ENCODE measurements at regions not wholly inside any gene's neighbourhood (a gene's known extent, or its start where the extent isn't known, plus 50 kb on each side); places are given as distances from the start of the nearest gene placed in this dataset.

- Mint-ChIP-seq H3K36me3 (ENCODE audit: insufficient read depth) (no peaks in the 10 kb centered on the region), H3K4me3 (no peak overlapping the region), H3K27me3 (ENCODE audit: low read depth) (no peaks in the 10 kb centered on the region), H3K9me3 (peaks cover 11% of the 10 kb centered on the region), H3K4me1 (ENCODE audit: low read depth) (no peaks in the 10 kb centered on the region)
- DNase-seq: no peak
- ATAC-seq: no peak
Observed at GRCh38 chr20:12775041-12775440, 233.7 kb upstream of the SPTLC3 start.

DNA sequence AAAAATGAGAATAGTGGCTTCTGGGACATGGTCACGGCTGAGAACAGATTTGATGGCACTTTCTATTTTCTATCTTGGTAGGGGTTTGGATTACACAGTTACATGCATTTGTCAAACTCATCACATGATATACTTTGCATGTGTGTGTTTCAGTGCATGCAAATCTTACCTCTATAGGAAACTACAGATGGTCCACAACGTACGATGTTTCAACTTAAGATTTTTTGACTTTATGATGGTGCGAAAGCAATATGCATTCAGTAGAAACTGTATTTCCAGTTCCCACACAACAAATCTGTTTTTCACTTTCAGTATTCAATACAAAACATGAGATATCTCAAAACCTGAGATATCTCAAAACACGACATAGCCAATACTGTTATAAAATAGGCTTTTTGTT lies 231.8 kb upstream of the SPTLC3 start:
- no peak overlapping the region for H3K4me3 Mint-ChIP-seq
- no peaks in the 10 kb centered on the region for H3K27me3 Mint-ChIP-seq (ENCODE audit: low read depth)
- no peaks in the 10 kb centered on the region for H3K9me3 Mint-ChIP-seq
- DNase-seq: no peak
- no peaks in the 10 kb centered on the region for H3K4me1 Mint-ChIP-seq (ENCODE audit: low read depth)
- ATAC-seq: no peak
- H3K36me3 Mint-ChIP-seq (ENCODE audit: insufficient read depth): no peaks in the 10 kb centered on the region

GRCh38 chr20:12786276-12786675 lies 222.5 kb upstream of the SPTLC3 start:
- Mint-ChIP-seq H3K4me3 (no peak overlapping the region), H3K9me3 (peaks cover 10% of the 10 kb centered on the region), H3K27me3 (ENCODE audit: low read depth) (no peaks in the 10 kb centered on the region), H3K36me3 (ENCODE audit: insufficient read depth) (no peaks in the 10 kb centered on the region), H3K4me1 (ENCODE audit: low read depth) (no peaks in the 10 kb centered on the region)
- DNase-seq: no peak
- ATAC-seq: no peak

- ATAC-seq: no peak
- no peaks in the 10 kb centered on the region for H3K27me3 Mint-ChIP-seq (ENCODE audit: low read depth)
- no peaks in the 10 kb centered on the region for H3K36me3 Mint-ChIP-seq (ENCODE audit: insufficient read depth)
Observed at GRCh38 chr20:12788632-12789299, 220.0 kb upstream of the SPTLC3 start.

GRCh38 chr20:12790859-12791258 lies 217.9 kb upstream of the SPTLC3 start:
- Mint-ChIP-seq H3K9me3 (no peaks in the 10 kb centered on the region), H3K27me3 (ENCODE audit: low read depth) (no peaks in the 10 kb centered on the region), H3K4me3 (no peak overlapping the region), H3K4me1 (ENCODE audit: low read depth) (no peaks in the 10 kb centered on the region), H3K36me3 (ENCODE audit: insufficient read depth) (no peaks in the 10 kb centered on the region)
- no peak for ATAC-seq
- no peak for DNase-seq

More at GRCh38 chr20:12788632-12789299, 220.0 kb upstream of the SPTLC3 start:
- DNase-seq: no peak
- Mint-ChIP-seq H3K4me1 (ENCODE audit: low read depth) (no peaks in the 10 kb centered on the region), H3K4me3 (no peak overlapping the region), H3K9me3 (peaks cover 10% of the 10 kb centered on the region)

- no peaks in the 10 kb centered on the region for H3K27me3 Mint-ChIP-seq (ENCODE audit: low read depth)
- no peaks in the 10 kb centered on the region for H3K36me3 Mint-ChIP-seq (ENCODE audit: insufficient read depth)
- H3K9me3 Mint-ChIP-seq: peaks cover 6% of the 10 kb centered on the region
Observed at GRCh38 chr20:12798286-12798685, 210.5 kb upstream of the SPTLC3 start.

DNA sequence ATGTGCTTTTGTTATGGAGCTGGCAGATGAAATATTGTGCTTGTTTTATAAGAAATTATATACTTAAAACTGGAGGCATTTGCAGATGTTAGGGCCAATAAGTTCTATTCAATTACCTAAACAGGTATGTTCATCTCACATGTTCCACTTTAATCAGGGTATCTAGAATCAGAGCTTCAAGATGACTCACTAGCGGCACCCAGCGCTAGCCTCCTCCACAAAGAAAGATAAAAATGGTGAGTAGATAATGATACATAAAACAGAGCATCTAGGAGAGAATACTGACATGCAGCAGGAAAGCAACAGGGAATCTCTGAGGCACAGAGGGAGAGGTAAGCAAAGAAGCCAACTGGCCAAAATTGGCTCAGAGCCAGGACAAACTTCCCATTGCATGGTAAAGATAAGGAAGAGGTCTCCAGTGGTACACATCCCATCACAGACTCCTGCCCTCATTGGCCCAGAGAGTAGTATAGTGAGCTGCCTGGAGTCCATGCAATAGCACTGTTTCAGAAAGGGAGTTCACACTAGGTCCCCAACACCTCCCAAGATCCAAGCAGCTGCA lies 200.7 kb upstream of the SPTLC3 start:
- Mint-ChIP-seq H3K9me3 (peaks cover 18% of the 10 kb centered on the region), H3K27me3 (ENCODE audit: low read depth) (no peaks in the 10 kb centered on the region), H3K36me3 (ENCODE audit: insufficient read depth) (no peaks in the 10 kb centered on the region), H3K4me1 (ENCODE audit: low read depth) (no peaks in the 10 kb centered on the region), H3K4me3 (no peak overlapping the region)
- DNase-seq (no peak), ATAC-seq (no peak)

More at GRCh38 chr20:12798286-12798685, 210.5 kb upstream of the SPTLC3 start:
- no peaks in the 10 kb centered on the region for H3K4me1 Mint-ChIP-seq (ENCODE audit: low read depth)
- ATAC-seq (no peak), DNase-seq (no peak)
- no peak overlapping the region for H3K4me3 Mint-ChIP-seq

DNA sequence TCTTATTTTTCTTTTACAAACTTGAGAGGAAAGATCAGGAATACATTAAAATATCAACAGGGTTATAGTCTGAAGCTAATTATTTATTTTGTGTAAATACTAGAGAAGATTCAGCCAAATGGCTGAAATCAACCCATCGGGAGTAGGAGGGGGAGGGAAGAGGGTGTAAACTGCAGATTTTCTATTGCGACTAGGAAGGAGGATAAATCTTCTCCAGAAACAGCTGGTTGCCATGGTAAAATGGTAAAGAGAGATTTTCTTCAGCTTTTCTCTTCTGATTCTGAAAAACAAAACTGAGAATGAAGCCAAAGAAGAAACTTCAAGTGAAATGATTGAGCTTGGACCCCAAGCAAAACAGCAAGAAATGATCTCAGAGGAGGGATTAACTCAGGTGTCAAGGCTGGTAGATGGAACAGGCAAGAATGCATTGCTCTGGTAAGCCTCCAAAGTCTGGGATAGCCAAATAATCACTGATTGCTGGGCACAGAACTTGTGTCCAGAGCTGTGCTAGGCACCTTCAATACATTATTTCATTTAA lies 193.5 kb upstream of the SPTLC3 start:
- no peak for DNase-seq
- no peaks in the 10 kb centered on the region for H3K4me1 Mint-ChIP-seq (ENCODE audit: low read depth)
- no peaks in the 10 kb centered on the region for H3K27me3 Mint-ChIP-seq (ENCODE audit: low read depth)

GRCh38 chr20:12815778-12816408 lies 192.9 kb upstream of the SPTLC3 start:
- DNase-seq: no peak
- H3K4me1 Mint-ChIP-seq (ENCODE audit: low read depth): no peaks in the 10 kb centered on the region
- no peaks in the 10 kb centered on the region for H3K36me3 Mint-ChIP-seq (ENCODE audit: insufficient read depth)
- H3K4me3 Mint-ChIP-seq: no peak overlapping the region
- H3K9me3 Mint-ChIP-seq: peaks cover 6% of the 10 kb centered on the region
- no peak for ATAC-seq
- H3K27me3 Mint-ChIP-seq (ENCODE audit: low read depth): no peaks in the 10 kb centered on the region

More for the DNA sequence above, 193.5 kb upstream of the SPTLC3 start:
- ATAC-seq: no peak
- Mint-ChIP-seq H3K4me3 (no peak overlapping the region), H3K9me3 (peaks cover 6% of the 10 kb centered on the region), H3K36me3 (ENCODE audit: insufficient read depth) (no peaks in the 10 kb centered on the region)

DNA sequence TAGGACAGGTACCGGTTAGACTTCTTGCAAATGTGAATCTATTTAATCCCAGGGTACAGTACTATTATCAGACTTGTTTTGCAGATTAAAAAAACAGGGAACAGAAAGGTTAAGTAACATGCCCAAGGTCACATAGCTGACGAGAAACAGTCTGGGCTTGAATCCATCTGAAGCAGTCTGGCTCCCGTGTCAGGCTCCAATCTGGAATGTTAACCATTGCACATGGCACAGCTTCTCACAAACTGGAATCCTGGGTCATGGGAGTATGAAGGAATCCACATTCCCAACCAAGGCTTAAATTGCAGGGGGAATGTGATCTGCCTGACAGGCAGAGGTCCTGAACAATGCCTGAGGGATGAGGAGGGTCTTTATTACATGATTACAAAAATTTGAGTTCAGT lies 187.5 kb upstream of the SPTLC3 start:
- Mint-ChIP-seq H3K9me3 (peaks cover 5% of the 10 kb centered on the region), H3K27me3 (ENCODE audit: low read depth) (peaks cover 3% of the 10 kb centered on the region), H3K36me3 (ENCODE audit: insufficient read depth) (no peaks in the 10 kb centered on the region), H3K4me1 (ENCODE audit: low read depth) (no peaks in the 10 kb centered on the region), H3K4me3 (no peak overlapping the region)
- ATAC-seq (no peak), DNase-seq (no peak)

DNA sequence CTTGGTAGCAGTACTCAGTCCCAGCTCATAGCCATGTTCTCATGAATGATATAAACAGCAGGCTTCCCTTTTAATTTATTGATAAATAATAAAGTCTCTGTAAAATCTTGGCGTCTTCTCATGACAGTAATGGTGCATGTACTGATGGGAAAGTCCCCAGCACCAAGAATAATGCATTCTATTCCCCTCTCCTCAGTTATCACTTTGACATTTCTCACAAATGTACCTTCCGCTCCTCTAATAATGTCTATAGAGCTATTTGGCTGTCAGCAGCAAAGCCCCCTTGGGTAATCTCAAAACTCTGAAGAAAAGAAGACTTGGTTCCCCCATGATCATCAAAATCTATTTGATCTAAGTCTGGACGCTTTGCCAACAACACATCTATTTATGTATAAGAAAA lies 185.0 kb upstream of the SPTLC3 start:
- DNase-seq (no peak), ATAC-seq (no peak)
- Mint-ChIP-seq H3K27me3 (ENCODE audit: low read depth) (peaks cover 3% of the 10 kb centered on the region), H3K9me3 (peaks cover 5% of the 10 kb centered on the region), H3K36me3 (ENCODE audit: insufficient read depth) (no peaks in the 10 kb centered on the region), H3K4me1 (ENCODE audit: low read depth) (no peaks in the 10 kb centered on the region), H3K4me3 (no peak overlapping the region)

DNA sequence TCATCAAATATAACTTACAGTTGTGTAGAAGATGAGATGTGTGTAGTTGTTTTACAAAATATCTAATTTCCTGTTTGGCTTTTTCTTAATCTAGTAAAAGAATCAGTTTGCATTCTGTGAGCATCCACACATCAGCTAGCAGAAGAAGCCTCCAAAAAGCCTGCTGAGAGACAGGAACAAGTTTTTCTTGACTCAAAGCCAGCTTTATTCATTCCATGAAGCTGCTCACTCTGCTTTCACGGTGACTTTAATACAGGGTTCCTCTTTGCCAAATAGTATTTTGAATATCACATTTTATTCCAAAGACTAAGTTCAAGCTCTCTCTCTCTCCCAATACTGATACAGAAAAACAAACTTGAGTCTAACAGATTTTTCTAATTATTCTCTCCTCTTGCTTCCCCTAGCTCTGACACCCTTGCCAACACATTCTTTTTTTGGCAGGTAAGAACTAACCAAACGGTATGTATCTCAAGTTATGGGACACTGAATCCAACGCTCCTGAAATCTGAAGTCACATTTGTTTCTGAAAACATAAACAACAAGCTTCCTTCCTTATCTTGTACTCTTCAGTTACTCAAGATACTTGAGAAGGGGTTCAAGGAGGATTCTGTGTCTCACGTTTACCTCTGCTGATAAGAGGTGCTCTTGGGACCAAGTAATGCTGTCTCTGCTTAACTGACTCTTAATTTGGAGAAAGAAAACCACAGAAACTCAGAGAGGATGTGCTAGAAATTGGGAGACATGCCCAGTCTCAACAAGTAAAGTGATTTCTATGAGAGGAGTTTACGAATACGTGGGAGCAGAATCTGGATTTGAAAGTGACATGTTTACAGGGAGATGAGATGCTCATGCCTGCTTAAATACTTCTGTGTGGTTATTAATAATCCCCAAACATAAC lies 184.2 kb upstream of the SPTLC3 start:
- no peak for ATAC-seq
- no peaks in the 10 kb centered on the region for H3K36me3 Mint-ChIP-seq (ENCODE audit: insufficient read depth)
- peaks cover 3% of the 10 kb centered on the region for H3K27me3 Mint-ChIP-seq (ENCODE audit: low read depth)
- no peaks in the 10 kb centered on the region for H3K4me1 Mint-ChIP-seq (ENCODE audit: low read depth)
- DNase-seq: no peak
- H3K4me3 Mint-ChIP-seq: no peak overlapping the region
- peaks cover 5% of the 10 kb centered on the region for H3K9me3 Mint-ChIP-seq

- no peak for ATAC-seq
- DNase-seq: no peak
- Mint-ChIP-seq H3K4me3 (no peak overlapping the region), H3K36me3 (ENCODE audit: insufficient read depth) (no peaks in the 10 kb centered on the region), H3K27me3 (ENCODE audit: low read depth) (peaks cover 3% of the 10 kb centered on the region), H3K4me1 (ENCODE audit: low read depth) (no peaks in the 10 kb centered on the region), H3K9me3 (peaks cover 5% of the 10 kb centered on the region)
Observed at GRCh38 chr20:12825226-12825595, 183.6 kb upstream of the SPTLC3 start.

DNA sequence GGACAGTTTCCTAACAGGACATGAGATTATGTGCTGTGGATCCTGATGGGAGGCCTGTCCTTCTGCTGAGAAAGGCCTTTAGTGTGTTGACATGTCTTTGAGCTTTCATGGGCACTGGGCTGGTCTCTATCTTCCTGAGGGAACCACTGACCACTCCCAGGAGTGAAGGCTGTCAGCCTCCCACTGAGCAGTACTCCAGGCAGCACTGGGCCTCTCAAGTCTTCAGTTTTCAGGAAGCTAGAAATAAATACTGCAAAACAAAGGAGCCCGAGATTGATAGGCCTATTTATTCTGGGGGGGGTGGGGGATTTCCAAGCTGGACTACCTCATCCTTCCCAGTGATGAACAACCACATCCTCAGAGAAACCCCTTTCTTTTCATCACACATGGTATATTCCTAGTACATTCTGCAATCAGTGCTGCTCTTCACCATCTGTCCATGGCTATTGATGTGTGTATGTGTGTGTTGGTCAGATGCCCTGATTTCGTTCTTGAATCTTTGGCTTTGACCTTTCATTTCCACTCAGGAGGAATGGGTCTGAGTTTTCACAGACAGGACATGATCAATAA lies 180.9 kb upstream of the SPTLC3 start:
- peaks cover 3% of the 10 kb centered on the region for H3K9me3 Mint-ChIP-seq
- no peaks in the 10 kb centered on the region for H3K36me3 Mint-ChIP-seq (ENCODE audit: insufficient read depth)
- DNase-seq (no peak), ATAC-seq (no peak)
- H3K4me1 Mint-ChIP-seq (ENCODE audit: low read depth): no peaks in the 10 kb centered on the region
- no peak overlapping the region for H3K4me3 Mint-ChIP-seq
- H3K27me3 Mint-ChIP-seq (ENCODE audit: low read depth): peaks cover 2% of the 10 kb centered on the region
